VCaP (cell line): ENCODE measurements at regions not wholly inside any gene's neighbourhood (a gene's known extent, or its start where the extent isn't known, plus 50 kb on each side); places are given as distances from the start of the nearest gene placed in this dataset.

Experiments
- H3K27ac ChIP-seq: fragments of 450-650 bp; 2 replicates; pipeline ENCODE4 v1.5.1; 2017
- CTCF ChIP-seq: fragments of 450-650 bp; conservative IDR thresholded peaks from 2 replicates; pipeline ENCODE4 v1.5.1; 2017; ENCODE audit warnings: mild to moderate bottlenecking, moderate library complexity

GRCh38 chr6:71481011-71481410, 192.4 kb downstream of the OGFRL1 start:
- TF ChIP-seq CTCF = no peak
- H3K27ac ChIP-seq = no peak overlapping the region

- H3K27ac ChIP-seq = no peak overlapping the region
- TF ChIP-seq CTCF = no peak
These were observed 193.2 kb downstream of the OGFRL1 start for GRCh38 chr6:71481801-71482200.

- no peak overlapping the region for H3K27ac ChIP-seq
- TF ChIP-seq CTCF = peak; percentile 18; the same call in 1 of the 2 replicates
These were observed 194.1 kb downstream of the OGFRL1 start for GRCh38 chr6:71482742-71483141.

GRCh38 chr6:71486461-71486860, 197.8 kb downstream of the OGFRL1 start:
- TF ChIP-seq CTCF = no peak
- H3K27ac ChIP-seq = no peak overlapping the region

- TF ChIP-seq CTCF = no peak
- no peak overlapping the region for H3K27ac ChIP-seq
These were observed 199.6 kb downstream of the OGFRL1 start for GRCh38 chr6:71488186-71488585.

- TF ChIP-seq CTCF = no peak
- H3K27ac ChIP-seq = no peak overlapping the region
These were observed 201.1 kb downstream of the OGFRL1 start for GRCh38 chr6:71489736-71490135.

GRCh38 chr6:71490876-71491275, 202.3 kb downstream of the OGFRL1 start:
- TF ChIP-seq CTCF = no peak
- no peak overlapping the region for H3K27ac ChIP-seq

GRCh38 chr6:71491844-71492243, 203.2 kb downstream of the OGFRL1 start:
- TF ChIP-seq CTCF = no peak
- H3K27ac ChIP-seq = no peak overlapping the region
